HG02852 (cell line): ENCODE measurements at regions not wholly inside any gene's neighbourhood (a gene's known extent, or its start where the extent isn't known, plus 50 kb on each side); places are given as distances from the start of the nearest gene placed in this dataset.
"Not testable (repeated sequence)": the region's sequence is repeated elsewhere in the genome, so short reads cannot be mapped to it uniquely, and the experiment has no call there.

Source experiments
- ATAC-seq: cut with Tn5 transposase; IDR thresholded peaks from one replicate; pipeline ENCODE4 v1.9.1; 2021; ENCODE audit warnings: mild to moderate bottlenecking, moderate library complexity; ENCODE audit not compliant: unreplicated experiment

- not testable (repeated sequence) for ATAC-seq
Observed at GRCh38 chr17:20840987-20841865, 201.6 kb downstream of the USP22 start.

- not testable (repeated sequence) for ATAC-seq
Observed at GRCh38 chr17:20842012-20842411, 200.8 kb downstream of the USP22 start.

GRCh38 chr17:20843261-20843660 is 199.6 kb downstream of the USP22 start:
- not testable (repeated sequence) for ATAC-seq

GRCh38 chr17:20843799-20844553 is 198.8 kb downstream of the USP22 start:
- ATAC-seq: not testable (repeated sequence)

GRCh38 chr17:20848869-20849443 is 193.9 kb downstream of the USP22 start:
- not testable (repeated sequence) for ATAC-seq

- ATAC-seq: not testable (repeated sequence)
Observed at GRCh38 chr17:20851591-20852238, 191.1 kb downstream of the USP22 start.

GRCh38 chr17:20852239-20852989 is 190.4 kb downstream of the USP22 start:
- ATAC-seq: no peak

GRCh38 chr17:20852990-20853370 is 189.8 kb downstream of the USP22 start:
- ATAC-seq: no peak

GRCh38 chr17:20855910-20856470 is 186.8 kb downstream of the USP22 start:
- ATAC-seq: not testable (repeated sequence)

- not testable (repeated sequence) for ATAC-seq
Observed at GRCh38 chr17:20866444-20867209, 176.2 kb downstream of the USP22 start.

- not testable (repeated sequence) for ATAC-seq
Observed at GRCh38 chr17:20867436-20867937, 175.3 kb downstream of the USP22 start.

- not testable (repeated sequence) for ATAC-seq
Observed at GRCh38 chr17:20867938-20868661, 174.7 kb downstream of the USP22 start.

GRCh38 chr17:20868662-20869007 is 174.2 kb downstream of the USP22 start:
- not testable (repeated sequence) for ATAC-seq

GRCh38 chr17:20873173-20873572 is 169.6 kb downstream of the USP22 start:
- not testable (repeated sequence) for ATAC-seq

- not testable (repeated sequence) for ATAC-seq
Observed at GRCh38 chr17:20873688-20874328, 169.0 kb downstream of the USP22 start.

GRCh38 chr17:20877384-20877783 is 165.4 kb downstream of the USP22 start:
- not testable (repeated sequence) for ATAC-seq

- no peak for ATAC-seq
Observed at GRCh38 chr17:20890338-20890737, 152.5 kb downstream of the USP22 start.

GRCh38 chr17:20895426-20895825 is 147.4 kb downstream of the USP22 start:
- not testable (repeated sequence) for ATAC-seq
